ENCODE measurements at regions not wholly inside any gene's neighbourhood (a gene's known extent, or its start where the extent isn't known, plus 50 kb on each side); places are given as distances from the start of the nearest gene placed in this dataset.

DNA sequence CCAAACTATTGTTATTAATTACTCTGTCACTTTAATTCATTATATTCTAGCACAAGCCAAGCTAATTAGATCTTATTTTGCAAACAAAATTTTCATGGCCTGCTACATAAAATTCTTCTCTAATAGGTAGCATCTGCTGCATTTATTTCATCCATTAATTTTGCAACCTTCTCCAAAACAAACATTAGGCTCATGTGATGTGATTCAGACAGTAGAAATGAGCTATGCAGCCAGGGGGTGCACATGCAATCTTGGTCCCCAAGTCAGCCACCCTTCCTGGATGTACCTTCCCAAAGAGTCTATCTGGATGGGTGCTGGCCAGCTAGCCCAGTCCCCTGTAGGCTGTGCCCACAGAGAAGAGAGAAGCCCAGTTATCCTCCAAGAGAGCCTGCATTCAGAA is 242.1 kb upstream of the OSR1 start:
- Mint-ChIP-seq H3K27ac (no peak overlapping the region), H3K9me3 (peaks cover 4% of the 10 kb centered on the region), H3K4me1 (no peaks in the 10 kb centered on the region), H3K4me3 (no peak overlapping the region), H3K36me3 (no peaks in the 10 kb centered on the region)
- DNase-seq (ENCODE audit: low spot score in 2 of 2) = no peak
- ATAC-seq = no peak

DNA sequence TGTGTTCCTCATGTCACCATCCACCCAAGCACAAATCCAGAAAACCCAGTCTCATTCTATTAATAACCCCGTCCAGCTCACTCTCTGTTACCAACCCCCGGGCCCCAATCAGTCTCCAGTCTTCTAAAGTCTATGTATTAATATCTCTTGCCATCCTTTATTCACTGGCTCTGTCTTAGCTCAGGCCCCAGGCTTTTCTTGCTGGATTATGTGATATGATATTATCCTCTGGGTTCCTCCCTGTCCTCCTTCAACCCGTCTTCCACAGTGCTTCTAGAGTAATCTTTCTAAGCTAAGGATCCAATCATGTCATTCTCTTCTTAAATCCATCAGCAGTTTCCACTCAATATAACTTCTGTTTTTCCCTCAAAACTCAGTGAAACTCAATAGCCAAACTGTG is 240.5 kb upstream of the OSR1 start:
- H3K9me3 Mint-ChIP-seq = peaks cover 4% of the 10 kb centered on the region
- no peak overlapping the region for H3K27ac Mint-ChIP-seq
- no peak overlapping the region for H3K4me3 Mint-ChIP-seq
- DNase-seq (ENCODE audit: low spot score in 2 of 2) (no peak), ATAC-seq (no peak)
- no peaks in the 10 kb centered on the region for H3K36me3 Mint-ChIP-seq
- H3K4me1 Mint-ChIP-seq = no peaks in the 10 kb centered on the region

DNA sequence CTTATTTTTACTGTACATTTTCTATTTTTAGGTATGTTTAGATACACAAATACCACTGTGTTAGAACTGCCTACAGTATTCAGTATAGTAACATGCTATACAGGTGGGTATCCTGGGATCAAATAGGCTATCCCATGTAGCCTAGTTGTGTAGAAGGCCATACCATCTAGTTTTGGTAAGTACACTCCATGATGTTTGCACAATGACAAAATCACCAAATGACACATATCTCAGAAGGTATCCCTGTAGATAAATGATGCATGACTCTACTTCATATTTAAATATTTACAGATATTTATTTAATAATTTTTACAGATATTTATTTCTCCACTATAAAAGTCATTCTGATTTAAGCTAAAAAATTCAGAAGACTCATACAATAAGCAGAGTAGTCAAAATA is 233.8 kb upstream of the OSR1 start:
- ATAC-seq (no peak), DNase-seq (ENCODE audit: low spot score in 2 of 2) (no peak)
- H3K4me1 Mint-ChIP-seq = no peaks in the 10 kb centered on the region
- no peak overlapping the region for H3K27ac Mint-ChIP-seq
- H3K36me3 Mint-ChIP-seq = no peaks in the 10 kb centered on the region
- no peak overlapping the region for H3K4me3 Mint-ChIP-seq
- no peaks in the 10 kb centered on the region for H3K9me3 Mint-ChIP-seq

DNA sequence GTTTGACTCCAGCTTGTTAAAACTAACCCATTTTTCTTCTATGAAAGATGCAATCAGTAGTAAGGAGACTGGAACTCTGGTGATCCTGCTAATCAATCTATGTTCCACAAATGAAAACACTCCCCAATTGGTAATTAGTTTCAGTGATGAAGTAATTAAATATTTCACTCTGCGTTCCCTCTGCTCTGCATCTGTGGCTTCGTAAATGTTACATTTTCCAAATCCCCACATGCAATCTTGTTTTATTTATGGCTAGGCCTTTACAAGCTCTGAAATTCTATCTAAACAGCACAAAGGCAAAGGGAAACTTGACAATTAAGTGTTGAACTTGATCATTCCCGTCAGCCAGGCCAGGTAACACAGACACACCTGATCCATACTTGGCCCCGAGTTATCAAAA is 231.4 kb upstream of the OSR1 start:
- no peak overlapping the region for H3K4me3 Mint-ChIP-seq
- no peak overlapping the region for H3K27ac Mint-ChIP-seq
- no peak for DNase-seq (ENCODE audit: low spot score in 2 of 2)
- H3K36me3 Mint-ChIP-seq = no peaks in the 10 kb centered on the region
- H3K4me1 Mint-ChIP-seq = no peaks in the 10 kb centered on the region
- no peaks in the 10 kb centered on the region for H3K9me3 Mint-ChIP-seq
- ATAC-seq = no peak

DNA sequence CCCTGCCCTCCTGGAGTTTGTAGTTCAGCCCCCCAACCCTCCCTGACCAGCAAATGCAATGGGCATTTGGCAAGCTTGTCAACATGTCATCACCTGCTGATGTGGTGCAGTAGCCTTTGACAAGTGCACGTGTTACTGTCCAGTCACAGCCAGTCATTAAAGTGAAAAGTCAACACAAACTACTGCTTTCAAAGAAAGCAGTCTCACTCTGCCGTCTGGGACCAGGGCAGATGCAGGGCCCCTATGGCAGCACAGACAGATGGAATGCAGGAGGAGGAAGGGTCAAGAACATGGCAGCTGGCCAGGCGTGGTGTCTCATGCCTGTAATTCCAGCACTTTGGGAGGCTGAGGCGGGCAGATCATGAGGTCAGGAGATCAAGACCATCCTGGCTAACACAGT is 222.4 kb upstream of the OSR1 start:
- Mint-ChIP-seq H3K9me3 (no peaks in the 10 kb centered on the region), H3K36me3 (no peaks in the 10 kb centered on the region), H3K27ac (no peak overlapping the region), H3K4me1 (no peaks in the 10 kb centered on the region), H3K4me3 (no peak overlapping the region)
- ATAC-seq (no peak), DNase-seq (ENCODE audit: low spot score in 2 of 2) (no peak)

DNA sequence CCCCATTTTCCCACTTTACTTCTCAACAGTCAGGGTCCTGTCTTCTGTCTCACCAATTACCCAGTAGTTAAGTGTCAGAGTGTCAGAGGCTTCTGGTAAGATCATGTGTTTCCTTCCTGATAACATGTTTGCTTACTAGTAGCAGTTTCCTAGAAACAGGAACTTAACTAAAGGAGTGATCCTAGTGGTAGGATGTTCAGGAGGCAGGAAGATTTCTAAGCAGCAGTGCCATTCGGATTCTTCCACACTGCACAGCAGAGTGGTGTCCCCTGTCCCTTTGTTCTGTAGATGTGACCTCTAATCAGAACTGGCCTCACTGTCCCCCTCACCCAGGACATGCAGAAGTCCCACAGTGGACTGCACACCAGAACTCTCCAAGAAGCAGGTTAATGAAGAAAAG is 221.8 kb upstream of the OSR1 start:
- Mint-ChIP-seq H3K27ac (no peak overlapping the region), H3K36me3 (no peaks in the 10 kb centered on the region), H3K4me3 (no peak overlapping the region), H3K9me3 (no peaks in the 10 kb centered on the region), H3K4me1 (no peaks in the 10 kb centered on the region)
- DNase-seq (ENCODE audit: low spot score in 2 of 2) = no peak
- ATAC-seq = no peak

DNA sequence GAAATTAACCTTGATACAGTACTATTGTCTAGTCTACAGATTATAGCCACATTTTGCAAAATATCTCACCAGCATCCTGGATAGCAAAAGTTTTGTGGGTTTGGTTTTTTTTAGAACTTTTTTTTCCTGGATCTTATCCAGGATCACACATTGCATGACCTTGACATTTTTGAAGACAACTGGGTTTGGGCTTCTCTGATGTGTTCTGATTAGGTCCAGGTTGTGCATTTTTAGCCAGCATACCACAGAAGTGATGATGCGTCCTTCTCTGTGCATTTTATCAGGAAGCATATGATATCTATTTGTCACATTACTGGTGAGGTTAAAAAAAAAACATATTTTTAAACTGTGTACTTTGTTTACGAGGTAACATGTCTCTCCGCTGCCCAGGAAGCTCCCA is 221.0 kb upstream of the OSR1 start:
- no peak overlapping the region for H3K4me3 Mint-ChIP-seq

DNA sequence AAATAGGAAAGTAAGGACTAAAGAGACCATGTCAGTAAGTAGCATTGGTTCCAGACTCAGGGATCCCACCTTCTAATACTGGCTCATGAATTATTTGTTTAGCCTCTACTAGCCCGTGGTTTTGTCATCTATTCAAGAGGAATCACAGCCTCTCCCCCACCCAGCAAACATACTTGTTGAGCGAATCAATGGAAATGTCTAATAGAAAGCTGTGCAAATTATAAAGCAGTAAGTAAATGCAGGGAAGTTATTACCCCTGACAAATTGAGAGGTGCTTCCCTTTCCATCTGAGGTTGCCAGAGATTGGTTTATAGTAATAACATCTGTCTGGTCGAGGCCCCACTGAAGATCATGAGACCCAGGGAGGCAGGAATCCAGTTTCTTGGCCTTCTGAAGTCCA is 219.3 kb upstream of the OSR1 start:
- H3K36me3 Mint-ChIP-seq = no peaks in the 10 kb centered on the region
- ATAC-seq = no peak
- no peak overlapping the region for H3K4me3 Mint-ChIP-seq
- no peaks in the 10 kb centered on the region for H3K4me1 Mint-ChIP-seq
- DNase-seq (ENCODE audit: low spot score in 2 of 2) = no peak
- H3K27ac Mint-ChIP-seq = no peak overlapping the region
- H3K9me3 Mint-ChIP-seq = no peaks in the 10 kb centered on the region

More for the DNA sequence above, 221.0 kb upstream of the OSR1 start:
- Mint-ChIP-seq H3K9me3 (no peaks in the 10 kb centered on the region), H3K36me3 (no peaks in the 10 kb centered on the region), H3K27ac (no peak overlapping the region), H3K4me1 (no peaks in the 10 kb centered on the region)
- no peak for DNase-seq (ENCODE audit: low spot score in 2 of 2)
- ATAC-seq = no peak

DNA sequence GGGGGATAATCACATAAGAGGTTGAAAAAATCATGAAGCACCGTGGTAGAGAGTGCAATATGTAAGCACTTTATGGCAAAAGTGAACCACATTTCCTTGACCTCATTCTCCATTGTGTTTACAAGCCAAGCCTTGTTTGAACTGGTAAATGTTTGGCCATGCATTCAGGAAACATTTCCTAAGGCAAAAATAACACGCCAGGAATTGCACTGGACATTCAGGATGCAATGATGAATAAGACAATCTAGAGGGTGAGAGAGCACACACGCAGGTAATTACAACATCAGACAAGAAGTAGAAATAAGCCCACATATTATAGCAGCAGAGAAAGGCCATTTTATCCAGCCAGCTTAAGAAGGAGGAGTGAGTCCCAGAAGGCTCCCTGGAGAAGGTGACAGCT is 218.0 kb upstream of the OSR1 start:
- Mint-ChIP-seq H3K4me3 (no peak overlapping the region), H3K36me3 (no peaks in the 10 kb centered on the region), H3K4me1 (no peaks in the 10 kb centered on the region), H3K27ac (no peak overlapping the region), H3K9me3 (no peaks in the 10 kb centered on the region)
- ATAC-seq (no peak), DNase-seq (ENCODE audit: low spot score in 2 of 2) (no peak)

DNA sequence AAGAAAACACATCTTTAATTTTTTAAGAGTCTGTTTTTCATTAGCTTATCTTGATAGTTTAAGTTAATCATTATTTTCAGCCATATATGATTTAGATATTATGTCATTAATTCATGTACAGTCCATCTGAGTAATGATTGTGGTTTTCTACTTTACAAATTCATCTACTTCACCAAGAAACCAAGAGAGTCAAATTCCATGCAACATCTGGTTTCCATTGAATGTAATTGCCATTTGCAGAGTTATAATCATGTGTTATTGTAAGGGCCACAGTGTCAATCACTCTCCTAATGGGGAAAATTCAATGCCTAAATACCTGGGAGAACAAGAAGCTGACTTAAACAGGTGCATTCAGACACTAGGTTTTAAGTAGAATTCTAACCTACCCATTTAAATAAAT is 217.2 kb upstream of the OSR1 start:
- Mint-ChIP-seq H3K27ac (no peak overlapping the region), H3K36me3 (no peaks in the 10 kb centered on the region), H3K4me3 (no peak overlapping the region), H3K9me3 (no peaks in the 10 kb centered on the region), H3K4me1 (no peaks in the 10 kb centered on the region)
- DNase-seq (ENCODE audit: low spot score in 2 of 2) (no peak), ATAC-seq (no peak)

DNA sequence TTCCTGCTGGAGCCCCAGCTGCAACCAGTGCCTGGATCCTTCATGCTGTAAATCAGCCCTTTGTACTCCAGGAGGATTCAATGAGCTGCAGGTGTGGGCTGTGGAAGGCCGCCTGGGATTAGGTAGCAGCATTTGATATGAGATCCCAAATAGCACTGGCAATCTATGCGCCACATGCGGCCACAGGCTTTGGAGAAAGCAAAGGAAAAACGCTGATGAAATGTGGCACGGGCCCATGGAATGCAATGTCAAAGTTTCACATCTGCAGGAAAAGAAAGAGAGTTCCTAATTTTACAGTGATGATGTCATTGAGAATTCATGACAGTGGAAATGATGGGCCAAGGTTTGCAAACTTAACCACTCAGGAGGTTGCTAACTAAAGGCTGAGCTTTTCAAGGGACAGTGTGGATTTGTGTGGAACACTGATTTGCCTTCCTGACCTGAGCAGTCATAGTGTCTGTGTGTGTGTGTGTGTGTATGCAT is 216.4 kb upstream of the OSR1 start:
- Mint-ChIP-seq H3K9me3 (no peaks in the 10 kb centered on the region), H3K4me1 (no peaks in the 10 kb centered on the region), H3K36me3 (no peaks in the 10 kb centered on the region), H3K4me3 (no peak overlapping the region), H3K27ac (no peak overlapping the region)
- ATAC-seq = no peak
- no peak for DNase-seq (ENCODE audit: low spot score in 2 of 2)

DNA sequence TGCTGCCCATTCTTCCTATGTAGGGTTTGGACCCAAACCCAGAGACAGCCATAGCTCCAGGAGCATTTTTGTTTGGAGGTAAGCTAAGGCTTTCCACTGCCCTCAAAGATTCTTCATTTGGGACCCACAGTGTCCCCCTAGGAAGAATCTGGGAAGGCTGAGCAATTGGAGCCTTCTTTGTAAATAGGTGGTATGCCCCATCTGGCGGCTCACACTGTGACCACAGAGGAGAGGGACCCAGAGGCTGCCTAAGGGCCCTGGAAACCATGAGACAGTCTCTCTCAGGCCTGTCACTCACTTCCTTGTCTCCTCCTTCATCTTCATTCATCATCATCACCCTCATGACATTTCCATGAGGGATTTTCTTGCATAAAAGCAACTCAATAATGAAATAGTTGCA is 215.4 kb upstream of the OSR1 start:
- H3K9me3 Mint-ChIP-seq = no peaks in the 10 kb centered on the region
- H3K4me3 Mint-ChIP-seq = no peak overlapping the region
- H3K27ac Mint-ChIP-seq = no peak overlapping the region
- no peak for ATAC-seq
- no peaks in the 10 kb centered on the region for H3K36me3 Mint-ChIP-seq
- no peak for DNase-seq (ENCODE audit: low spot score in 2 of 2)
- H3K4me1 Mint-ChIP-seq = no peaks in the 10 kb centered on the region

DNA sequence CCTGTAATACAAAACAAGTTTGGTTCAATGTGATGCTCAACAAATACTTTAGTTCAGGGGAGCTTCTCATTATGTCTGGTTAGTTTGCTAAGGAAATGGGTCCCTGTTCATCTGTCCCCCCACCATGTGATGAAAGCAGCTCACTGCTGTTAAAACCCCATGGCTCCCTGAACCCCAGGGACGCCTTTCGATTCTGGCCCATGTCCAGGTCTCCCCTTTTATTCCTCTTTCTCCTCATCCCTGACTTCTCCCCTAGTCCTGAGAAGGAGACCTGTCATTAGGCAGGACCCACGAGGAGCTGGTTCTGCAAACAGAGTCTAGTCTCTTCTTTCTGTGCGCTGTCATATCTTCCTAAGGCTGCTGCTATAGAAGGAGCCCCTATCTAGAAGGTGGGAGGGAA is 213.3 kb upstream of the OSR1 start:
- ATAC-seq (no peak), DNase-seq (ENCODE audit: low spot score in 2 of 2) (no peak)
- Mint-ChIP-seq H3K36me3 (no peaks in the 10 kb centered on the region), H3K27ac (no peak overlapping the region), H3K4me3 (no peak overlapping the region), H3K9me3 (no peaks in the 10 kb centered on the region), H3K4me1 (no peaks in the 10 kb centered on the region)

DNA sequence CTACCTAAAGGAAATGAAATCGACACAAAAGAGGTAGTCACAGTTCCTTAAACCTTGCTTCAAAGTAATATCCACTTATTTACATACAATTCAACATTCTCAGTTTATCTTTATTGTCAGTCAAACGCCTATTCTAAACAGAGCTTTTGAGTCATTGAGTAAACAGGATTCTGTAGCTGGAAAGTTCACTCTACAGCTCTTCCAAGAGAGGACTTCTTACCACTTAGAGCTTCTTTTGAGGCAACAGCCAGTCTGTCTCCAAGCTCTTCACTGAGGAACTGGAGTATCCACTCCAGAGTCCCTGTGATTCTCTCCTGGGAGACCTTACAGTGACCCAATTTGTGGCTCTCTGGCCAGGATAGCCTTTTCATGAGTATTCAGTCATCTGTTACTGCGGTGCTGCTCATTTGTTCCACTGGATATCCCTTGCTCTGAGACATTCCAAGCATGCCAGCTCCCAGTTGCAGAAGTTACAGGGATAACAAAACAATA is 210.9 kb upstream of the OSR1 start:
- Mint-ChIP-seq H3K4me3 (no peak overlapping the region), H3K36me3 (no peaks in the 10 kb centered on the region), H3K9me3 (no peaks in the 10 kb centered on the region), H3K4me1 (no peaks in the 10 kb centered on the region), H3K27ac (no peak overlapping the region)
- ATAC-seq = no peak
- DNase-seq (ENCODE audit: low spot score in 2 of 2) = no peak

DNA sequence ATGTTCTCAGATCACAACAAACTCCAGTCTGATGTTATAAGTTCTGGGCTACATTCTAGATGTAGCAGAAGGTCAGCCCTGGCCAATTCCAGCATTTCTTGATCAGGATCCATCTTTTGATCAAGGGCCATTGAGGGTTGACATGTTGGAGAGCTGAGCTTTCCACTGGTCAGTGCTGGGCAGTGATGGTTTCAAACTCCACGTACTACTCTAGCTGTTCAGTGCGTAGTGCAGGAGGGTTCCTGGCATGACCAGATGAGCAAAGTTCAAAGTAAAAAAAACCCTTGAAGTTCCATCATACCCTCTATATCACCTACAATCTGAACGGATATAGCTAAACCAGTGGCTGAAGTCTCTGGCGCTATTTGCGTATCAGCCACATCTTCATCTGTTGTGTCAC is 210.4 kb upstream of the OSR1 start:
- no peaks in the 10 kb centered on the region for H3K4me1 Mint-ChIP-seq
- no peaks in the 10 kb centered on the region for H3K9me3 Mint-ChIP-seq
- H3K4me3 Mint-ChIP-seq = no peak overlapping the region
- ATAC-seq (no peak), DNase-seq (ENCODE audit: low spot score in 2 of 2) (no peak)
- no peak overlapping the region for H3K27ac Mint-ChIP-seq
- no peaks in the 10 kb centered on the region for H3K36me3 Mint-ChIP-seq

DNA sequence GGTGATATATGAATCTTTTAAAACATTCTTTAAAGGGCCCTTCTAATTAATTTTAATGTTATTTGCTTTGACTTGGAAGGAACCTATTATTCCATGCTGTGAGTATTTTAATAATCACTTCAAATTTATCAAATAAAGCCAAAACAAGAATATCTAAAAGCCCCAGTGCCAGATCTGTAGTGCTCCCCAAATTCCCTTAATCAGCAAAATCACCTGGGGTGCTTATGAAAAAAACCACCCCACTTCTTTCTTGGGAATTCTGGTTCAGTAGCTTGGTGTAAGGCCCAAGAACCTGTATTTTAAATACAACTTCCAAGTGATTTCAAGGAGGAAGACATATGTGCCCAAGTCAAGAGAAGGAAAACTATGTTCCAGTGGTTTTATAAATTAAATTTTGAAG is 202.4 kb upstream of the OSR1 start:
- H3K27ac Mint-ChIP-seq = no peak overlapping the region
- DNase-seq (ENCODE audit: low spot score in 2 of 2) (no peak), ATAC-seq (no peak)
- no peaks in the 10 kb centered on the region for H3K36me3 Mint-ChIP-seq
- no peaks in the 10 kb centered on the region for H3K9me3 Mint-ChIP-seq
- H3K4me1 Mint-ChIP-seq = no peaks in the 10 kb centered on the region
- H3K4me3 Mint-ChIP-seq = no peak overlapping the region

DNA sequence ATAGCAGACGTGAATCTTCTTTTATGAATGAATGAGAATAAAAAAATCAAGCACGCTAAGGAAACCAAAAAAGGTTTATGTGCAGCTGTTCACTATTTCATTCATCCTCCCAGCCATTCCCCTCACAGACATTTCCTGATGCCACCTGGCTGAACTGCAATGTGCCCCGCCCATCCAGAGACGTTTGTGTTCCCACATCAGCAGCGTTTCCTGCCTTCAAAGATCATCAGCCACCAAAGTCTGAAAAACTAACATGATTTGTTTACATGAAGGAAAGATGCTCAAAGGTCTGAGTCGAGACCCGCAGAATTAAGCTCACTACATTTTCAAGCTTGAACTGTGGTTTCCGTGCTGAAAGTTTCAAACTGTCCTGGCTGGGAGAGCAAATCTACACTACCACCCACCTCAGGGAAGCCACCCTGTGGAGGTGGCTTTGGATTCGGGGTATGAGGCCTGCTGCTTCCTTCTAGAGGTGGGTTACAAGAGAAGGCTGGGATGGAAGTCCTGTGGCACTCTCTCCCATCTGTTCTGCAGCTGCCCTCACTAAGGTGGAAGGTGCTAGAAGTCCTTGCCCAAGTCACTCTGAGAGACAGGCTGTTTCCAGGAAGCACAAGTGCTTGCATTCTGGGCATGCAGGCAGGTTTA is 201.3 kb upstream of the OSR1 start:
- no peak for ATAC-seq
- no peaks in the 10 kb centered on the region for H3K4me1 Mint-ChIP-seq
- H3K36me3 Mint-ChIP-seq = no peaks in the 10 kb centered on the region
- no peak overlapping the region for H3K27ac Mint-ChIP-seq
- no peak overlapping the region for H3K4me3 Mint-ChIP-seq
- no peak for DNase-seq (ENCODE audit: low spot score in 2 of 2)
- no peaks in the 10 kb centered on the region for H3K9me3 Mint-ChIP-seq

Measured in stimulated activated effector memory CD8-positive, alpha-beta T cell treated with anti-CD3 and anti-CD28 coated beads, Interleukin-12 subunit alpha, Interleukin-12 subunit beta, amount 100 ng/mL, for 72 hours (primary cell).